ENCODE measurements at regions not wholly inside any gene's neighbourhood (a gene's known extent, or its start where the extent isn't known, plus 50 kb on each side); places are given as distances from the start of the nearest gene placed in this dataset.

DNA sequence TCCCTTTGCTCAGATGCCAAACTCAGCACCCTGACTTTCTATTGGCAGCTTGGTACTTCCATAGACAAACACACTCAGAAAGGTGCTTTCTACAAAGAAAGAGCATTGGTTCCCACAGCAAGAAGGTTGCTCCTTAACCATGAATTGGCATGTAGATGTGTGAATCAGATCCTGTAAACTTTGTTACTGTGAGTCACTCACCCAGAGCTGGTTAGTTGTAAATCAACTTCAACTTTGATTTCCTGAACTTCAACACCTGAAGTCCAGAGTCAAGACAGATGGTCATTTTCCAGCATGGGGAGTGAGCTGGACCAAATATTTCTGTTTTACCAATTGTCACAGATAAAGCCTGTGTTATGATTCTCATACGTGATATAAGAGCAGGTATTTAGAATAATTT, 797.2 kb downstream of the TNS3 start:
- Histone ChIP-seq H3K27me3 (replicated peaks) (no peaks in the 10 kb centered on the region), H3K36me3 (replicated peaks) (no peaks in the 10 kb centered on the region), H3K4me3 (ENCODE audit: low read depth, low read length) (no peak overlapping the region), H3K27ac (no peak overlapping the region)
- DNase-seq, result peak; percentile 57
- in situ Hi-C loops (cut with HindIII; ENCODE audit: low pct_ligation_motif_present, low sequenced_read_pairs), result no loop called here
- TF ChIP-seq, protein P1, sequence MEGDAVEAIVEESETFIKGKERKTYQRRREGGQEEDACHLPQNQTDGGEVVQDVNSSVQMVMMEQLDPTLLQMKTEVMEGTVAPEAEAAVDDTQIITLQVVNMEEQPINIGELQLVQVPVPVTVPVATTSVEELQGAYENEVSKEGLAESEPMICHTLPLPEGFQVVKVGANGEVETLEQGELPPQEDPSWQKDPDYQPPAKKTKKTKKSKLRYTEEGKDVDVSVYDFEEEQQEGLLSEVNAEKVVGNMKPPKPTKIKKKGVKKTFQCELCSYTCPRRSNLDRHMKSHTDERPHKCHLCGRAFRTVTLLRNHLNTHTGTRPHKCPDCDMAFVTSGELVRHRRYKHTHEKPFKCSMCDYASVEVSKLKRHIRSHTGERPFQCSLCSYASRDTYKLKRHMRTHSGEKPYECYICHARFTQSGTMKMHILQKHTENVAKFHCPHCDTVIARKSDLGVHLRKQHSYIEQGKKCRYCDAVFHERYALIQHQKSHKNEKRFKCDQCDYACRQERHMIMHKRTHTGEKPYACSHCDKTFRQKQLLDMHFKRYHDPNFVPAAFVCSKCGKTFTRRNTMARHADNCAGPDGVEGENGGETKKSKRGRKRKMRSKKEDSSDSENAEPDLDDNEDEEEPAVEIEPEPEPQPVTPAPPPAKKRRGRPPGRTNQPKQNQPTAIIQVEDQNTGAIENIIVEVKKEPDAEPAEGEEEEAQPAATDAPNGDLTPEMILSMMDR (IDR thresholded peaks at IDR 0.05; ENCODE audit: low read depth, low read length, missing control alignments), result no peak

- no peaks in the 10 kb centered on the region for H3K27me3 ChIP-seq (replicated peaks)
- in situ Hi-C loops (cut with HindIII; ENCODE audit: low pct_ligation_motif_present, low sequenced_read_pairs), result no loop called here
- H3K27ac ChIP-seq, result peak overlapping the region; percentile 10
- H3K4me3 ChIP-seq (ENCODE audit: low read depth, low read length), result no peak overlapping the region
- DNase-seq, result peak; percentile 83
- no peaks in the 10 kb centered on the region for H3K36me3 ChIP-seq (replicated peaks)
- TF ChIP-seq, protein P1 (IDR thresholded peaks at IDR 0.05; ENCODE audit: low read depth, low read length, missing control alignments), result no peak
These were observed 799.9 kb downstream of the TNS3 start for GRCh38 chr7:46781901-46782439.

- Histone ChIP-seq H3K36me3 (replicated peaks) (no peaks in the 10 kb centered on the region), H3K27ac (no peak overlapping the region), H3K4me3 (ENCODE audit: low read depth, low read length) (no peak overlapping the region), H3K27me3 (replicated peaks) (no peaks in the 10 kb centered on the region)
- TF ChIP-seq, protein P1 (IDR thresholded peaks at IDR 0.05; ENCODE audit: low read depth, low read length, missing control alignments), result peak; percentile 60
- in situ Hi-C loops (cut with HindIII; ENCODE audit: low pct_ligation_motif_present, low sequenced_read_pairs), result no loop called here
- DNase-seq, result no peak
These were observed 805.1 kb downstream of the TNS3 start for GRCh38 chr7:46776790-46777189.

DNA sequence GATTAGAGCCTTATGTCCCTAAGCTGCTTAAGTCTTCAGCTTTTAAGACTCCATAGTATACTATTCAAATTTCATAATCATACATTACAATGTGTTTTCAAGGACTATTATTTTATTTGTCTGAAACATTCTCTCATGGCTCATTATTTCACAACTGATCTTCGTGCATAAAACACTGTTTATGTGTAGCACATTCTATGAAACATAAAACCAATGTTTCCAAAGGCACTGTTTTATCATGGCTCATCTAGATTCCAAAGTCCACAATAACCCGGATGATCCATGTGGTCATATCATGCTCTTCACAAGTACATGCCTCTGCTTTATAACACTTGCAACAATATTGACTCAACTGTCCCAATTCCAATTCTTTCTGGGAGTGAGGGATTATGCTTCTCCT, 806.1 kb downstream of the TNS3 start:
- in situ Hi-C loops (cut with HindIII; ENCODE audit: low pct_ligation_motif_present, low sequenced_read_pairs), result no loop called here
- TF ChIP-seq, protein P1 (IDR thresholded peaks at IDR 0.05; ENCODE audit: low read depth, low read length, missing control alignments), result no peak
- H3K27ac ChIP-seq, result no peak overlapping the region
- no peaks in the 10 kb centered on the region for H3K36me3 ChIP-seq (replicated peaks)
- H3K27me3 ChIP-seq (replicated peaks), result no peaks in the 10 kb centered on the region
- H3K4me3 ChIP-seq (ENCODE audit: low read depth, low read length), result no peak overlapping the region
- DNase-seq, result no peak

DNA sequence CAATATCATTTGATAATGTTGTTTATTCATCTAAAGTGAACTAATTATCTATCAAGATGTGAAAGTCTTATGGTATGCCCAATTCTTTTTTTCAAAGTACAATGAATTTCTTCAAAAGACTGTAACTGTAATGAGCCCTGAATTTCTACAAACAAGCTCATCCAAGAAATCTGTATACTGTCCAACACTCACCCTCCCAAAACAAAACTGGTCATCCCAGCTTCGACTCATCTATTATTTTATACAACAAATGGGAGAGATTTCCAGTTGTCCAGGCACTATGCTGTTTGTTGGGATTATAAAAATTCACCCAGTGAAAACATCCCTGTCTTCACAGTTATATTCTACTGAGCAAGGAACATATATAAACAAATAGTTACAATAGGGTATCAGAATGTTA, 806.9 kb downstream of the TNS3 start:
- Histone ChIP-seq H3K27me3 (replicated peaks) (no peaks in the 10 kb centered on the region), H3K27ac (no peak overlapping the region), H3K36me3 (replicated peaks) (no peaks in the 10 kb centered on the region), H3K4me3 (ENCODE audit: low read depth, low read length) (no peak overlapping the region)
- no peak for DNase-seq
- TF ChIP-seq, protein P1 (IDR thresholded peaks at IDR 0.05; ENCODE audit: low read depth, low read length, missing control alignments), result no peak
- in situ Hi-C loops (cut with HindIII; ENCODE audit: low pct_ligation_motif_present, low sequenced_read_pairs), result no loop called here

DNA sequence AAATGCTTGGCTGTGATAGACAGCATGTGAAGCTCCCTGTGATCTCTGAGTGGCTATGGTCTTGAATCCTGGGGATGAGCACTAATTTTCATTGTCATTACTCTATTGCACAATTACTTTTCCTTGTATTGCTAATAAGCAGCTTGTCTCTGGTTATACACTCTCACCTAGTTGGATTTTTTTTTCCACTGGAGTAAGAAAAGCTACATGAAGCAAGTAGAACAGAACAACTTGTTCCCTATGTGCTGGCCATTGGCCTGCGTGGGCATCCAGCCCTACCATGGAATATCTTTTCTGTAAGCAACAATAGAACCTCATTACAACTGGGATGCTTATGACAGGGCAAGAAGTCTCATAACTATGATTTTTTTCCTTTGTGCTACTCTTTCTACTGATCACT, 807.4 kb downstream of the TNS3 start:
- DNase-seq, result no peak

More for the DNA sequence above, 807.4 kb downstream of the TNS3 start:
- no peak overlapping the region for H3K4me3 ChIP-seq (ENCODE audit: low read depth, low read length)
- H3K27me3 ChIP-seq (replicated peaks), result no peaks in the 10 kb centered on the region
- in situ Hi-C loops (cut with HindIII; ENCODE audit: low pct_ligation_motif_present, low sequenced_read_pairs), result no loop called here
- TF ChIP-seq, protein P1 (IDR thresholded peaks at IDR 0.05; ENCODE audit: low read depth, low read length, missing control alignments), result no peak
- no peaks in the 10 kb centered on the region for H3K36me3 ChIP-seq (replicated peaks)
- no peak overlapping the region for H3K27ac ChIP-seq

Data from brain microvascular endothelial cell (primary cell).